K562 (cell line): ENCODE measurements at regions not wholly inside any gene's neighbourhood (a gene's known extent, or its start where the extent isn't known, plus 50 kb on each side); places are given as distances from the start of the nearest gene placed in this dataset.

Source experiments
- ATAC-seq: fragments of 200-7000 bp; cut with Tn5 transposase; 3 replicates; pipeline ENCODE4 v1.9.1; 2020; ENCODE audit warnings: moderate library complexity
- BruUV-seq: library from RNA; stranded (reverse); fragments of 400-500 nt; replicated peaks from 2 replicates; lab custom pipeline; 2021; lab: Mats Ljungman, UMichigan
- CTCF ChIA-PET: fragments of 300-600 bp; formaldehyde crosslinking; extraction: SDS; loops from one replicate; lab custom pipeline; 2021; ENCODE audit warnings: low intra/inter-chr PET ratio; lab: Yijun Ruan, JAX
- POLR2A ChIA-PET: fragments of 300-600, 350-650 bp; sonication (Branson Sonifier 250); formaldehyde crosslinking; extraction: SDS; loops from one replicate; lab custom pipeline; 2021; ENCODE audit warnings: antibody characterized with exemption, inconsistent platforms; lab: Yijun Ruan, JAX
- DNase-seq, 4 experiments: peaks; one replicate each; pipeline versions ENCODE4 v3.0.0 to v3.0.0-alpha.2; 2011 to 2018; ENCODE audit warnings: low spot score in 3 of 4, mixed read lengths in 3 of 4; ENCODE audit errors: extremely low read depth in 1 of 4
- FAIRE-seq: peaks from 2 replicates; lab custom pipeline; 2011; peaks lifted over from hg19 to GRCh38; lab: Jason Lieb, UNC
- H2AFZ ChIP-seq: 2 replicates; pipeline ENCODE4 v1.6.0; 2011; ENCODE audit warnings: low read depth, low read length, control low read depth, inconsistent platforms
- H3K27ac ChIP-seq: fragments of 200-600 bp; 3 replicates; pipeline ENCODE4 v1.8.0; 2011; ENCODE audit warnings: low read depth, mild to moderate bottlenecking, control low read depth, inconsistent platforms, low read length, moderate library complexity, mixed read lengths; ENCODE audit errors: extremely low read depth
- H3K27me3 ChIP-seq, 2 experiments: fragments of 300-600 bp in 1 of 2; 2 replicates in 1 of 2; 3 replicates in 1 of 2; pipeline versions ENCODE4 v1.6.0 to v1.8.0; 2011; ENCODE audit warnings: inconsistent platforms in 2 of 2, low read length in 2 of 2, mild to moderate bottlenecking in 1 of 2, mixed read lengths in 1 of 2, moderate library complexity in 1 of 2; ENCODE audit not compliant: control insufficient read depth in 2 of 2, insufficient read depth in 2 of 2
- H3K36me3 ChIP-seq: fragments of 300-600 bp; 3 replicates; pipeline ENCODE4 v1.8.0; 2011; ENCODE audit warnings: mild to moderate bottlenecking, low read length, inconsistent platforms; ENCODE audit not compliant: control insufficient read depth, insufficient read depth
- H3K4me1 ChIP-seq, 2 experiments: fragments of 200-600 bp in 1 of 2; replicated peaks in 1 of 2; 2 replicates in 1 of 2; 3 replicates in 1 of 2; pipeline versions ENCODE4 v1.5.1 to v1.8.0; 2011; ENCODE audit warnings: inconsistent platforms in 2 of 2, low read length in 2 of 2, mild to moderate bottlenecking in 1 of 2, mixed read lengths in 1 of 2, moderate library complexity in 1 of 2; ENCODE audit not compliant: control insufficient read depth in 2 of 2, insufficient read depth in 2 of 2
- H3K4me2 ChIP-seq: 2 replicates; pipeline ENCODE4 v1.6.1; 2011; ENCODE audit warnings: low read length, control low read depth, inconsistent platforms, mixed read lengths; ENCODE audit not compliant: insufficient read depth
- H3K4me3 ChIP-seq: fragments of 200-600 bp; sonication (generic), shearing (Covaris generic); 2 replicates; pipeline ENCODE4 v1.5.1; 2016; ENCODE audit warnings: control low read depth, inconsistent platforms
- H3K79me2 ChIP-seq: fragments of 200-600 bp; 3 replicates; pipeline ENCODE4 v1.8.0; 2011; ENCODE audit warnings: low read length, inconsistent platforms; ENCODE audit not compliant: control insufficient read depth, insufficient read depth
- H3K9ac ChIP-seq, 2 experiments: 2 replicates each; pipeline versions ENCODE4 v1.6.0 to v1.6.1; 2011; ENCODE audit warnings: low read depth in 2 of 2, low read length in 2 of 2, control low read depth in 1 of 2, inconsistent platforms in 1 of 2, mild to moderate bottlenecking in 1 of 2, mixed read lengths in 1 of 2; ENCODE audit not compliant: insufficient read depth in 1 of 2
- H3K9me1 ChIP-seq: one replicate; pipeline ENCODE4 v1.6.0; 2011; ENCODE audit warnings: inconsistent platforms, mild to moderate bottlenecking, low read length, moderate library complexity; ENCODE audit not compliant: control insufficient read depth, insufficient read depth
- H3K9me3 ChIP-seq: replicated peaks from 2 replicates; pipeline ENCODE4 v1.5.1; 2011; ENCODE audit warnings: low read depth, low read length, inconsistent platforms; ENCODE audit not compliant: control insufficient read depth, insufficient read depth
- H4K20me1 ChIP-seq: replicated peaks from 2 replicates; pipeline ENCODE4 v1.6.1; 2011; ENCODE audit warnings: low read length, inconsistent platforms, mixed read lengths; ENCODE audit not compliant: control insufficient read depth, insufficient read depth
- GABPB1 ChIP-seq: sonication (generic); formaldehyde crosslinking; IDR thresholded peaks from 2 replicates; pipeline ENCODE4 v1.8.0; 2022; ENCODE audit warnings: mild to moderate bottlenecking, missing genetic modification reagents
- GTF2F1 ChIP-seq: IDR thresholded peaks from 2 replicates; pipeline ENCODE4 v1.6.1; 2011; ENCODE audit warnings: low read depth, low read length, improper control_type of control experiment
- MTA2 ChIP-seq: fragments of 450-650 bp; IDR thresholded peaks from 2 replicates; pipeline ENCODE4 v1.6.1; 2016; ENCODE audit warnings: low read depth
- TAF1 ChIP-seq: IDR thresholded peaks from 2 replicates; pipeline ENCODE4 v1.6.1; 2011; ENCODE audit warnings: mild to moderate bottlenecking, low read length, moderate library complexity; ENCODE audit not compliant: insufficient read depth, control insufficient read depth, severe bottlenecking; ENCODE audit errors: extremely low read depth
- U2AF1 ChIP-seq: fragments of 200-400 bp; formaldehyde crosslinking; optimal IDR thresholded peaks from 2 replicates; pipeline ENCODE3; 2017; ENCODE audit warnings: mild to moderate bottlenecking, low read depth, low read length, moderate library complexity
- WGBS: fragments of 100-300 bp; shearing (Covaris generic); methylation state at CpG from one replicate; pipeline ENCODE4 v1.1.6; 2016; ENCODE audit warnings: low coverage, mixed read lengths; ENCODE audit not compliant: insufficient coverage; ENCODE audit errors: missing lambda C conversion rate; 5-methylcytosine and 5-hydroxymethylcytosine counted together
- in situ Hi-C: fragments of 300-500 bp; cut with MboI; formaldehyde crosslinking; loops from 4 replicates; pipeline ENCODE4 v1.15.0; 2018; ENCODE audit warnings: inconsistent platforms, mixed read lengths
- intact Hi-C: fragments of 100-400 bp; cut with micrococcal nuclease; formaldehyde crosslinking; loops from 2 replicates; pipeline ENCODE4 v1.14.2; 2022
- TF ChIP-seq, protein P1 (sequence below): fragments of 200-800 bp; sonication (Bioruptor generic); IDR thresholded peaks from 2 replicates; pipeline ENCODE4 v1.6.1; 2016; ENCODE audit warnings: missing genetic modification characterization, missing compliant biosample characterization

GRCh38 chr4:108450236-108450898, 170.0 kb upstream of the RPL34 start:
- CTCF ChIA-PET, result no interaction called here
- TF ChIP-seq MTA2 (no peak), TAF1 (no peak), U2AF1 (no peak), GTF2F1 (no peak), GABPB1 (CRISPR knock-in tag) (no peak)
- TF ChIP-seq, protein P1, sequence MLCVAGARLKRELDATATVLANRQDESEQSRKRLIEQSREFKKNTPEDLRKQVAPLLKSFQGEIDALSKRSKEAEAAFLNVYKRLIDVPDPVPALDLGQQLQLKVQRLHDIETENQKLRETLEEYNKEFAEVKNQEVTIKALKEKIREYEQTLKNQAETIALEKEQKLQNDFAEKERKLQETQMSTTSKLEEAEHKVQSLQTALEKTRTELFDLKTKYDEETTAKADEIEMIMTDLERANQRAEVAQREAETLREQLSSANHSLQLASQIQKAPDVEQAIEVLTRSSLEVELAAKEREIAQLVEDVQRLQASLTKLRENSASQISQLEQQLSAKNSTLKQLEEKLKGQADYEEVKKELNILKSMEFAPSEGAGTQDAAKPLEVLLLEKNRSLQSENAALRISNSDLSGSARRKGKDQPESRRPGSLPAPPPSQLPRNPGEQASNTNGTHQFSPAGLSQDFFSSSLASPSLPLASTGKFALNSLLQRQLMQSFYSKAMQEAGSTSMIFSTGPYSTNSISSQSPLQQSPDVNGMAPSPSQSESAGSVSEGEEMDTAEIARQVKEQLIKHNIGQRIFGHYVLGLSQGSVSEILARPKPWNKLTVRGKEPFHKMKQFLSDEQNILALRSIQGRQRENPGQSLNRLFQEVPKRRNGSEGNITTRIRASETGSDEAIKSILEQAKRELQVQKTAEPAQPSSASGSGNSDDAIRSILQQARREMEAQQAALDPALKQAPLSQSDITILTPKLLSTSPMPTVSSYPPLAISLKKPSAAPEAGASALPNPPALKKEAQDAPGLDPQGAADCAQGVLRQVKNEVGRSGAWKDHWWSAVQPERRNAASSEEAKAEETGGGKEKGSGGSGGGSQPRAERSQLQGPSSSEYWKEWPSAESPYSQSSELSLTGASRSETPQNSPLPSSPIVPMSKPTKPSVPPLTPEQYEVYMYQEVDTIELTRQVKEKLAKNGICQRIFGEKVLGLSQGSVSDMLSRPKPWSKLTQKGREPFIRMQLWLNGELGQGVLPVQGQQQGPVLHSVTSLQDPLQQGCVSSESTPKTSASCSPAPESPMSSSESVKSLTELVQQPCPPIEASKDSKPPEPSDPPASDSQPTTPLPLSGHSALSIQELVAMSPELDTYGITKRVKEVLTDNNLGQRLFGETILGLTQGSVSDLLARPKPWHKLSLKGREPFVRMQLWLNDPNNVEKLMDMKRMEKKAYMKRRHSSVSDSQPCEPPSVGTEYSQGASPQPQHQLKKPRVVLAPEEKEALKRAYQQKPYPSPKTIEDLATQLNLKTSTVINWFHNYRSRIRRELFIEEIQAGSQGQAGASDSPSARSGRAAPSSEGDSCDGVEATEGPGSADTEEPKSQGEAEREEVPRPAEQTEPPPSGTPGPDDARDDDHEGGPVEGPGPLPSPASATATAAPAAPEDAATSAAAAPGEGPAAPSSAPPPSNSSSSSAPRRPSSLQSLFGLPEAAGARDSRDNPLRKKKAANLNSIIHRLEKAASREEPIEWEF (CRISPR knock-in tag), result no peak

More at GRCh38 chr4:108450236-108450898, 170.0 kb upstream of the RPL34 start:
- ATAC-seq (no peak), FAIRE-seq (no peak), DNase-seq (no peak)
- Histone ChIP-seq H3K27me3 (peaks cover 0 to 6% of the 10 kb centered on the region in 2 experiments; a peak in 2 of 5 replicates), H4K20me1 (no peaks in the 10 kb centered on the region), H3K9me3 (no peaks in the 10 kb centered on the region), H3K79me2 (no peaks in the 10 kb centered on the region), H3K4me1 (no peaks in the 10 kb centered on the region), H3K4me3 (no peak overlapping the region), H3K9me1 (no peaks in the 10 kb centered on the region), H2AFZ (no peak overlapping the region), H3K27ac (no peak overlapping the region), H3K4me2 (no peak overlapping the region), H3K9ac (no peak overlapping the region), H3K36me3 (no peaks in the 10 kb centered on the region)
- in situ Hi-C loops, result no loop called here
- WGBS, result 29% methylated on average over 5 of the region's 5 CpGs
- POLR2A ChIA-PET, result interaction anchor here (1.1 kb wide), 1 partner anchor 23 kb away, joined by 3 read pairs; no protein-coding TSS in a partner anchor
- no TSS peak for BruUV-seq
- intact Hi-C loops, result no loop called here
